ENCODE measurements at regions not wholly inside any gene's neighbourhood (a gene's known extent, or its start where the extent isn't known, plus 50 kb on each side); places are given as distances from the start of the nearest gene placed in this dataset.

- no peak for TF ChIP-seq POLR2A (IDR thresholded peaks at IDR 0.05)
- no peak for TF ChIP-seq CTCF (IDR thresholded peaks at IDR 0.05)
Measured at GRCh38 chr5:67694810-67695191, 498.2 kb upstream of the CD180 start.

Data from stomach (tissue), 4 donors.